ENCODE measurements at regions not wholly inside any gene's neighbourhood (a gene's known extent, or its start where the extent isn't known, plus 50 kb on each side); places are given as distances from the start of the nearest gene placed in this dataset.
"Not testable (repeated sequence)": the region's sequence is repeated elsewhere in the genome, so short reads cannot be mapped to it uniquely, and the experiment has no call there.

- no peak for DNase-seq
These were observed 131.4 kb upstream of the IGSF10 start for GRCh38 chr3:151592287-151592686.

- DNase-seq, result no peak
These were observed 130.6 kb upstream of the IGSF10 start for GRCh38 chr3:151591441-151591840.

GRCh38 chr3:151589311-151589710 lies 128.4 kb upstream of the IGSF10 start:
- no peak for DNase-seq

- DNase-seq, result not testable (repeated sequence)
These were observed 126.8 kb upstream of the IGSF10 start for GRCh38 chr3:151587659-151588058.

- DNase-seq, result peak; percentile 73 to 75 (median 74)
These were observed 123.7 kb upstream of the IGSF10 start for GRCh38 chr3:151584566-151584965.

- DNase-seq, result no peak
These were observed 120.2 kb upstream of the IGSF10 start for GRCh38 chr3:151581035-151581434.

- no peak for DNase-seq
These were observed 119.7 kb upstream of the IGSF10 start for GRCh38 chr3:151580591-151580990.

GRCh38 chr3:151579571-151580270 lies 118.9 kb upstream of the IGSF10 start:
- DNase-seq, result no peak

- DNase-seq, result no peak
These were observed 117.6 kb upstream of the IGSF10 start for GRCh38 chr3:151578495-151578894.

GRCh38 chr3:151576511-151577137 lies 115.8 kb upstream of the IGSF10 start:
- DNase-seq, result peak; percentile 68 to 79 (median 75)

GRCh38 chr3:151568184-151568583 lies 107.3 kb upstream of the IGSF10 start:
- DNase-seq, result no peak

GRCh38 chr3:151567477-151567876 lies 106.6 kb upstream of the IGSF10 start:
- DNase-seq, result no peak

- DNase-seq, result no peak
These were observed 103.4 kb upstream of the IGSF10 start for GRCh38 chr3:151564261-151564660.

- no peak for DNase-seq
These were observed 102.4 kb upstream of the IGSF10 start for GRCh38 chr3:151563305-151563704.

GRCh38 chr3:151562891-151563290 lies 102.0 kb upstream of the IGSF10 start:
- no peak for DNase-seq

- no peak for DNase-seq
These were observed 101.0 kb upstream of the IGSF10 start for GRCh38 chr3:151561878-151562277.

GRCh38 chr3:151560738-151561137 lies 99.9 kb upstream of the IGSF10 start:
- DNase-seq, result no peak

- no peak for DNase-seq
These were observed 98.9 kb upstream of the IGSF10 start for GRCh38 chr3:151559736-151560135.

- no peak for DNase-seq
These were observed 97.8 kb upstream of the IGSF10 start for GRCh38 chr3:151558661-151559060.

- DNase-seq, result no peak
These were observed 96.4 kb upstream of the IGSF10 start for GRCh38 chr3:151557068-151557840.

GRCh38 chr3:151556596-151556995 lies 95.7 kb upstream of the IGSF10 start:
- peak; percentile 13 to 40 (median 35) for DNase-seq

- no peak for DNase-seq
These were observed 94.7 kb upstream of the IGSF10 start for GRCh38 chr3:151555523-151555922.

- peak; percentile 87 to 93 (median 89) for DNase-seq
These were observed 93.0 kb upstream of the IGSF10 start for GRCh38 chr3:151553888-151554287.

GRCh38 chr3:151552589-151552988 lies 91.7 kb upstream of the IGSF10 start:
- DNase-seq, result peak in 1 of 3 donors; percentile 19
